MCF 10A (cell line): ENCODE measurements at regions not wholly inside any gene's neighbourhood (a gene's known extent, or its start where the extent isn't known, plus 50 kb on each side); places are given as distances from the start of the nearest gene placed in this dataset.

Source experiments
- BruUV-seq: library from RNA; stranded (reverse); fragments of 400-500 nt; replicated peaks from 2 replicates; lab custom pipeline; 2021; lab: Mats Ljungman, UMichigan
- CTCF ChIA-PET: fragments of 300-600 bp; sonication (Branson Sonifier 250); formaldehyde crosslinking; extraction: SDS; loops from one replicate; lab custom pipeline; 2021; ENCODE audit warnings: antibody characterized with exemption, inconsistent platforms; lab: Yijun Ruan, JAX
- POLR2A ChIA-PET: fragments of 300-600, 350-650 bp; sonication (Branson Sonifier 250); formaldehyde crosslinking; extraction: SDS; loops from one replicate; lab custom pipeline; 2020; ENCODE audit warnings: antibody characterized with exemption, inconsistent platforms; lab: Yijun Ruan, JAX
- DNase-seq: peaks from one replicate; pipeline ENCODE4 v3.0.0-alpha.2; 2018; ENCODE audit not compliant: unreplicated experiment
- H3K27ac Mint-ChIP-seq: one replicate; pipeline ENCODE4 v1.8.0; 2022; ENCODE audit warnings: mild to moderate bottlenecking, low read depth, mixed read lengths; ENCODE audit not compliant: unreplicated experiment
- H3K27me3 Mint-ChIP-seq: one replicate; pipeline ENCODE4 v1.8.0; 2022; ENCODE audit warnings: mixed read lengths; ENCODE audit not compliant: insufficient read depth, unreplicated experiment
- H3K36me3 Mint-ChIP-seq: one replicate; pipeline ENCODE4 v1.8.0; 2022; ENCODE audit warnings: mild to moderate bottlenecking, moderate library complexity, mixed read lengths; ENCODE audit not compliant: insufficient read depth, unreplicated experiment
- H3K4me1 Mint-ChIP-seq: one replicate; pipeline ENCODE4 v1.8.0; 2022; ENCODE audit warnings: mixed read lengths; ENCODE audit not compliant: insufficient read depth, unreplicated experiment
- H3K4me3 Mint-ChIP-seq: one replicate; pipeline ENCODE4 v1.8.0; 2022; ENCODE audit warnings: mild to moderate bottlenecking, moderate library complexity, mixed read lengths; ENCODE audit not compliant: unreplicated experiment
- H3K9me3 Mint-ChIP-seq: one replicate; pipeline ENCODE4 v1.8.0; 2022; ENCODE audit warnings: mixed read lengths; ENCODE audit not compliant: unreplicated experiment
- intact Hi-C: fragments of 100-400 bp; cut with micrococcal nuclease; formaldehyde crosslinking; loops from 2 replicates; pipeline ENCODE4 v1.14.1; 2022
- TF ChIP-seq, protein P1 (sequence below): fragments of 200-600 bp; IDR thresholded peaks from one replicate; pipeline ENCODE4 v1.8.0; 2022; ENCODE audit warnings: antibody characterized with exemption, mild to moderate bottlenecking; ENCODE audit not compliant: unreplicated experiment

DNA sequence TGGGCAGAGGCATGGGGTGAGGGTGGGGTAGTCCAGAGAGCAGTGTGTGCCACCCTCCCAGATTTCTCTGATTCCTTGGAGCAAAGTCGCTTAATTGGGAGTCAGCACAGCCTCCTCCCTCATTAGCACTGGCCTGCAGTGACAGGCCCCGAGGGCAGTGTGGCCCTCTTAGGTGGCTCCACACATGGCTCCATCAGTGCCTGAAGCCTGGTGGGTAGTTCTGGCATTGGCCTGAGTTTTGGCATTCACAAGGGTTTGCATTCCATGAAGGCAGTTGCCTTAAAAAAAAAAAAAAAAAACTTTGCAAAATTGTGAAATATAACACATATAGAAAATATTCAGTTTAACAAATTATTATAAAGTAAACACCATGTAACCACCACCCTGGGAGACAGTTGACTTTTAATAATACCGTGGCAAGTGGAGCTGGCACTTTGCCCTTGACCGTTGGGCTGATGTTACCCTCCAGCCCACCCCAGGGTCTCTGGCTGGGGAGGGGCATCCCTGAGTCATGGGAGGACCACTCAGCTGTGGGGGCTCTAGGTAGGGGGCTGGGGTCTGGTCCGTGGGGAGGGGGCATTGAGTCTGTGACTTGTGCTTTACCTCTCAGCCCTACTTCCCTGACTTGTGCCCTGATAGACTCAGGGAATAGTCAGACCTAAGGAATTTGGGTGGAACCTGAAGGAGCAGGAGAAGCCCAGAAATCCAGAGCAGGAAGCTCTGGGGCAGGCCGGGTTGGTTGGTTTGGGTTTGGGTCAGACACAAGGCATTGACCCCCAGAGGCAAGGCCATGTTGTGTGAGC, 51.3 kb upstream of the PITX1 start:
- TF ChIP-seq, protein P1, sequence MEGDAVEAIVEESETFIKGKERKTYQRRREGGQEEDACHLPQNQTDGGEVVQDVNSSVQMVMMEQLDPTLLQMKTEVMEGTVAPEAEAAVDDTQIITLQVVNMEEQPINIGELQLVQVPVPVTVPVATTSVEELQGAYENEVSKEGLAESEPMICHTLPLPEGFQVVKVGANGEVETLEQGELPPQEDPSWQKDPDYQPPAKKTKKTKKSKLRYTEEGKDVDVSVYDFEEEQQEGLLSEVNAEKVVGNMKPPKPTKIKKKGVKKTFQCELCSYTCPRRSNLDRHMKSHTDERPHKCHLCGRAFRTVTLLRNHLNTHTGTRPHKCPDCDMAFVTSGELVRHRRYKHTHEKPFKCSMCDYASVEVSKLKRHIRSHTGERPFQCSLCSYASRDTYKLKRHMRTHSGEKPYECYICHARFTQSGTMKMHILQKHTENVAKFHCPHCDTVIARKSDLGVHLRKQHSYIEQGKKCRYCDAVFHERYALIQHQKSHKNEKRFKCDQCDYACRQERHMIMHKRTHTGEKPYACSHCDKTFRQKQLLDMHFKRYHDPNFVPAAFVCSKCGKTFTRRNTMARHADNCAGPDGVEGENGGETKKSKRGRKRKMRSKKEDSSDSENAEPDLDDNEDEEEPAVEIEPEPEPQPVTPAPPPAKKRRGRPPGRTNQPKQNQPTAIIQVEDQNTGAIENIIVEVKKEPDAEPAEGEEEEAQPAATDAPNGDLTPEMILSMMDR = no peak
- no TSS peak for BruUV-seq
- DNase-seq = peak; percentile 64
- ChIA-PET CTCF (interaction anchor here (1.0 to 1.4 kb wide), 3 partner anchors 11 to 120 kb away, joined by 3 to 6 read pairs (median 3); no protein-coding TSS in a partner anchor), POLR2A (interaction anchor here (0.6 to 1.6 kb wide), 3 partner anchors 52 to 179 kb away, joined by 4 to 9 read pairs (median 5); no protein-coding TSS in a partner anchor)
- intact Hi-C loops = no loop called here
- Mint-ChIP-seq H3K27me3 (no peaks in the 10 kb centered on the region), H3K4me1 (peaks cover 9% of the 10 kb centered on the region), H3K4me3 (no peak overlapping the region), H3K36me3 (no peaks in the 10 kb centered on the region), H3K27ac (peak overlapping the region; percentile 65), H3K9me3 (peaks cover 19% of the 10 kb centered on the region)
